HG02973 (cell line): ENCODE measurements at regions not wholly inside any gene's neighbourhood (a gene's known extent, or its start where the extent isn't known, plus 50 kb on each side); places are given as distances from the start of the nearest gene placed in this dataset.

Experiments used
- ATAC-seq: cut with Tn5 transposase; IDR thresholded peaks from one replicate; pipeline ENCODE4 v1.9.1; 2021; ENCODE audit warnings: moderate library complexity; ENCODE audit not compliant: unreplicated experiment

DNA sequence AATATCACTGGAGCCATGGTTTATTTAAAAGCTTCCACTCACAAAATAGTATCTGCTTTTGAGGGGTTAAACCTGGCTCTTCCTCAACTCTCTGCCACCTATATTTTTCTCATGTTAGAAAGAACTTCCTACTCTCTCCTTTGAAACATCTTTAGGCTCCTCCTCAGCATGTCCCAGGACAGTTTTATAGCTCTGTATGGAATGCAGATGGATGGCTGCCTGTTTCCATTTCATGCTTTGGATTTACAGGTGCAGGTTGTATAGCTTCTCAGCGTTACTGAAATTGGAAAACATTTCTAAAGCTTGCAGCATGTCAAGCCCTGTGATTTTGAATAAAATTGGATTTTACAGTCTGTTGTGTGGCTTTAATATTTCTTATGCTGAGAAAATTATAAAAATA is 314.0 kb downstream of the NDFIP2 start:
- ATAC-seq, result no peak

GRCh38 chr13:79792716-79793115 is 311.8 kb downstream of the NDFIP2 start:
- no peak for ATAC-seq

- no peak for ATAC-seq
Observed at GRCh38 chr13:79791471-79792042, 310.6 kb downstream of the NDFIP2 start.

GRCh38 chr13:79786176-79786575 is 305.2 kb downstream of the NDFIP2 start:
- ATAC-seq, result no peak

GRCh38 chr13:79782541-79783205 is 301.7 kb downstream of the NDFIP2 start:
- ATAC-seq, result no peak

DNA sequence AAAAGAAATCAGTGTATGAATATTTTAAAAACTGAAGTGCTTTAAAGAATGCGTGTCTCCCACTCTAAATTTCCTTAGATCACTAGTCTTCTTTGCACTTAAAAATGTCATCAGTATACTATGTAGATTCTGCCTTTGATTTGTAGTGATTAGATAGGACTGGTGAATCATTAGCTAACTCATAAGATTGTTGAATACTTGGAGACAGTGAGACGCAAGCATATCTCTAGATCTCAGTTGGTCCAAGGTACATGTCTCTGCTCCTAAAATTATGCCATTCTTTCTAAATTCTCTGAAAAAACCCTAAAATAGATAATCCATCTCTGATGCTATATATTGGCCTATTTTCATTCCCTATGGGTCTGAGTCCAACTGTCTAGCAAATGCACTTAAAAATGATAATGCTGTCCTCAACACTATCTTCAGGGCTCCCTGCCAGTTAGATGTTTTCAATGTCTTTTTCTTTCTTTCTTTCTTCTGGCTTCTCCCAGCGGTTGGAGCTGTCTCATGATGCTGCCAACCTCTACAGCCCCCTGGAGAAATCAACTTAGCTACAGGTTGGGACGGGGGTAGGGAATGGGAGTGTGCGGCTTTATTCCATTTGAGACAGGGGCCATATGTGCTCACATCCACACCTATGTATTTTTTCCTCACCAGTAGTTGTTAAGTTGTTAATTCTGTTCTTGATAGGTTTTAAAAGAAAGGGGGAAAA is 301.0 kb downstream of the NDFIP2 start:
- ATAC-seq, result no peak

- ATAC-seq, result no peak
Observed at GRCh38 chr13:79780240-79780639, 299.3 kb downstream of the NDFIP2 start.

GRCh38 chr13:79779761-79780160 is 298.8 kb downstream of the NDFIP2 start:
- no peak for ATAC-seq

- ATAC-seq, result no peak
Observed at GRCh38 chr13:79778741-79779460, 297.9 kb downstream of the NDFIP2 start.

GRCh38 chr13:79777504-79777903 is 296.5 kb downstream of the NDFIP2 start:
- no peak for ATAC-seq

GRCh38 chr13:79776531-79777295 is 295.8 kb downstream of the NDFIP2 start:
- no peak for ATAC-seq

GRCh38 chr13:79775830-79776229 is 294.9 kb downstream of the NDFIP2 start:
- no peak for ATAC-seq

DNA sequence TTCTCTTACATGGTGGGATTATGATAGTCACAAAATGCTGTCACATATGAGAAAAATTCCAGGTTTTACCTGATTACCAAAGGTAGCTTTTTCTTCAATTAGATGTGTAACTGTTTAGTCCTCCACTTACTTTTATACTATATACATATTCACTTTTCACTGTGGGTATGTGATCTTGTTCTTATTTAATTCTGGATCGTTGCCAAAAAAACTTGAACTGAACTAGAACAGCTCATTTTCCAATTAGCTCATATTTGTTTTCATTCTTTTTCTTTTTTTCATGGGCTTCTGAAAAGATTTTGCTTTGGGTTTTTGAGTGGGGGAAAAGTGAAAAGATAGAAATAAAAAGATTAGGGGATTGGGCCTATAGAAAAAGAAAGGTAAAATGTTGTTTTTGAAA is 291.9 kb downstream of the NDFIP2 start:
- ATAC-seq, result no peak

DNA sequence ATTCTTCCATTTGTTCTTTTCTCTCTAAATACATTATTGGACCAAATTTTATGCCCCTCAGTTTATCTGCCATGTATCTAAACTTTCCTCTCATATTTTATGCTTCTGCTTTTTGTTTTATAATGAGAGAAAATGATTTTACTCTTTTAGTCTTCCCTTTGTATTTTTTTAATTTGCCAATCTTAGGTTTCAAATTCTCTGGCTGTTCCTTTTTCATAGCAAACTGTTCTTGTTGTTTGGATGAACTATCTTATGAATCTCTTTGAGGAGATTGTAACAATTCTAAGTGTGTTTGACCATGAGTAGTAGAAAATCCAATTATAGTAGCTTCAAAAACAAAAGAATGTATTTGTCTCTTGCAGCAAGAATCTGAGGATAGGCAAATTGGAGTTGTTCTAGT is 290.5 kb downstream of the NDFIP2 start:
- ATAC-seq, result no peak

- ATAC-seq, result no peak
Observed at GRCh38 chr13:79770056-79770455, 289.1 kb downstream of the NDFIP2 start.

GRCh38 chr13:79767126-79767525 is 286.2 kb downstream of the NDFIP2 start:
- ATAC-seq, result no peak

- ATAC-seq, result no peak
Observed at GRCh38 chr13:79765331-79765730, 284.4 kb downstream of the NDFIP2 start.

GRCh38 chr13:79749984-79750551 is 269.1 kb downstream of the NDFIP2 start:
- no peak for ATAC-seq

DNA sequence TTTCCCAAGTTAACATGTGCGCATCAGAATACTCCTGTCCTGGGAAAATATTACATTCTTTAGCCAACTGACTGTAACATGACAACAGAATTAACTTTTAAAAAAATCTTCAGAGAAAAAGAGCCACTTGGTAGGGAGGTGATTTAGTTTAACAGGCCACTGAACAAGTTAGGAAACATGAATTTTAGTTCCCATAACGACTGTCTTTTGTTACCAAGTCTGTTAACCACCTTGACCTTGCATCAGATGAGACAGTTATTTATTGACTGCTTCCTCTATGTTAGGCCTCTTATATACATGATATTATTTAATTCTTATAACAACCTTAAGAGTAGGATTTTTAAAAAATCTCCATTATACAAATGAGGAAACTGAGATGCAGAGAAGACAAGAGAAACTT is 268.6 kb downstream of the NDFIP2 start:
- ATAC-seq, result no peak

- ATAC-seq, result no peak
Observed at GRCh38 chr13:79745081-79745480, 264.1 kb downstream of the NDFIP2 start.

GRCh38 chr13:79742923-79743322 is 262.0 kb downstream of the NDFIP2 start:
- ATAC-seq, result no peak
